ENCODE measurements at regions not wholly inside any gene's neighbourhood (a gene's known extent, or its start where the extent isn't known, plus 50 kb on each side); places are given as distances from the start of the nearest gene placed in this dataset.
"Not testable (repeated sequence)": the region's sequence is repeated elsewhere in the genome, so short reads cannot be mapped to it uniquely, and the experiment has no call there.

DNA sequence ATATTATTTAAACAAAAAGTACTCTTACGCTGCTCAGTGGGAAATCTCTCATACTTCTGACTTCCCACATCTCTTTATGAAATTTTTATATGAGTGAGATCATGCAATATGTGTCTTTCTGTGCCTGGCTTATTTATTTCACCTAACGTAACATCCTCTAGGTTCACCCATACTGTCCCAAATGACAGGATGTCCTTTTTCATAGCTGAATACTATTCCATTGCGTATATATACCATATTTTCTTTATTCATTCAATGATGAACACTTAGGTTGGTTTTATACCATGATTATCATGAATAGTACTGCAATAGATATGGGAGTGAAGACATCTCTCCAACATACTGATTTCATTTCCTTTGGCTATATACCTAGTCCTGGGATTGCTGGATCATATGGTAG is 57.8 kb upstream of the TPP2 start:
- H3K27me3 ChIP-seq (ENCODE audit: insufficient read depth, low read length), result no peaks in the 10 kb centered on the region
- no peak overlapping the region for H3K4me3 Mint-ChIP-seq
- POLR2A ChIA-PET (ENCODE audit: partially characterized antibody), result no interaction called here
- peaks cover 12 to 16% of the 10 kb centered on the region in 2 donors for H3K27me3 Mint-ChIP-seq
- peaks cover 0 to 2% (median 0%) of the 10 kb centered on the region in 4 donors for H3K4me1 Mint-ChIP-seq
- no peaks in the 10 kb centered on the region for H3K4me1 ChIP-seq (ENCODE audit: insufficient read depth, low read length)
- peaks cover 0 to 21% (median 17%) of the 10 kb centered on the region in 8 donors for H3K9me3 Mint-ChIP-seq
- no peak overlapping the region for H3K27ac Mint-ChIP-seq
- CTCF ChIA-PET (ENCODE audit: partially characterized antibody), result interaction anchor here (1.6 kb wide), 1 partner anchor 17 kb away, joined by 3 read pairs; no protein-coding TSS in a partner anchor
- H3K36me3 ChIP-seq (ENCODE audit: insufficient read depth, low read length), result no peaks in the 10 kb centered on the region
- no peak overlapping the region for H3K27ac ChIP-seq (ENCODE audit: low read depth, low read length)
- H3K9me3 ChIP-seq (ENCODE audit: control insufficient read depth in 1 of 2, low read length in 2 of 2), result no peaks in the 10 kb centered on the region
- no peak overlapping the region for H3K4me3 ChIP-seq (ENCODE audit: low read length in 2 of 2)
- DNase-seq, result no peak
- intact Hi-C loops (cut with micrococcal nuclease), result no loop called here
- H3K36me3 Mint-ChIP-seq, result peaks cover 0 to 2% of the 10 kb centered on the region in 2 donors

DNA sequence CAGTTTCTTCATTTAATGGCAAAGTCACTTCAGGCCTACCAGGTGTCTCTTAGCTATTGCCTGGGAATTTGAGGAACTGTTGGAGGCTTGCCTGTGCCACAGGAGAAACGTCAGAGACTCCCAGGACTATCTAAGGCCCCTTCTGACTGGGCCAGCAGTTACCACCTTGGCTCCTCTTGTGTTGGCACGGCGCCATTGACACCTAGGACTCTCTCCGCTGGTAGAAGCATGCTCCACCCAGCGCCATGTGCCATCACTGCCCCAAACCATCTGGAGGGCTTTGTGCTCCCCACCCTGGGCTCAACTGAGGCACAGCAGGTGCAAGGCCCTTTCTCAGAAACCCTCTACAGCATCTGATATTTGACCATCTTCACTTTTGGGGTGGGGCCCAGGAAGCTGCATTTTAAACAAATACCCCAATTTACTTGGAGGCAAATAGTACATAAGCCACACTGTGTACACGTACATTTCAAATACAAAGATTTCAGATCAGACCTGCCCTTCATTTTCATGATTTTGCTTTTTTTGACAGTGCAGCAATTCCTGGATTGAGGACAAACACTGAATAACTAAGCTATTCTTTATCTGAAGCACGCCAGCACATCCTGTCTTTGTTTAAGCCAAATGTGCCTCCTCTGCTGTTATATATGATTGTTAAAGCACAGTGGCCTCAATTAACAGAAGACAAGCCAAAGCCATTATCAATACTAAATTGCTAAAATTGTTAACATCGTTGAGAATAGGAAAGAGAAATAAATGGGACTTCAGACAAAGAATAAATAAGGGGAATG is 59.9 kb upstream of the TPP2 start:
- H3K27ac ChIP-seq (ENCODE audit: low read depth, low read length), result no peak overlapping the region
- Mint-ChIP-seq H3K4me3 (no peak overlapping the region), H3K4me1 (peaks cover 0 to 1% (median 0%) of the 10 kb centered on the region in 4 donors), H3K9me3 (peaks cover 0 to 8% (median 6%) of the 10 kb centered on the region in 8 donors), H3K27ac (no peak overlapping the region), H3K27me3 (peaks cover 11% of the 10 kb centered on the region in 2 donors), H3K36me3 (no peaks in the 10 kb centered on the region)
- no peaks in the 10 kb centered on the region for H3K9me3 ChIP-seq (ENCODE audit: control insufficient read depth in 1 of 2, low read length in 2 of 2)
- DNase-seq, result no peak
- H3K27me3 ChIP-seq (ENCODE audit: insufficient read depth, low read length), result no peaks in the 10 kb centered on the region
- H3K4me1 ChIP-seq (ENCODE audit: insufficient read depth, low read length), result no peaks in the 10 kb centered on the region
- H3K36me3 ChIP-seq (ENCODE audit: insufficient read depth, low read length), result no peaks in the 10 kb centered on the region
- H3K4me3 ChIP-seq (ENCODE audit: low read length in 2 of 2), result no peak overlapping the region
- ChIA-PET POLR2A (ENCODE audit: partially characterized antibody) (no interaction called here), CTCF (ENCODE audit: partially characterized antibody) (no interaction called here)
- intact Hi-C loops (cut with micrococcal nuclease), result no loop called here

DNA sequence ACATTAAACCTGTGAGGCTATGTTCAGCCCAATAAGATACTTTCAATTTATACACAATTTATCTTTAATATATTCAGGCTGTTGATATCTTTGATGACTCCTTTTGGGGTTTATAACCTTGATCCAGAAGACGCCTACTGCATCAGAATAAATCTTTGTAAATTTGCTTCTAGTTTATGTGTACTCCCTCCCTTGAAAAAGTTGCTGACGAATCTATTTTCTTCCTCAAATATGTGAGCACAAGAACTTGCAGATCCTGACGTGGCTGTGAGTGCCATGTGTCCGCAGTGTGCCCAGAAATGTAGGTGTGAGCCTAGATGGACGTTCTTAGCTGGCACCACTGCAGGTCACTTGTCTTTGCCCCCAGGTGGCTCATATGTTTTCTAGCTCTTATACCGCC is 60.6 kb upstream of the TPP2 start:
- Mint-ChIP-seq H3K4me3 (no peak overlapping the region), H3K27ac (no peak overlapping the region), H3K9me3 (peaks cover 0 to 6% (median 1%) of the 10 kb centered on the region in 8 donors), H3K36me3 (no peaks in the 10 kb centered on the region), H3K27me3 (peaks cover 9 to 11% of the 10 kb centered on the region in 2 donors), H3K4me1 (peaks cover 0 to 1% (median 0%) of the 10 kb centered on the region in 4 donors)
- no peak for DNase-seq
- Histone ChIP-seq H3K36me3 (ENCODE audit: insufficient read depth, low read length) (no peaks in the 10 kb centered on the region), H3K27ac (ENCODE audit: low read depth, low read length) (no peak overlapping the region), H3K27me3 (ENCODE audit: insufficient read depth, low read length) (no peaks in the 10 kb centered on the region), H3K4me1 (ENCODE audit: insufficient read depth, low read length) (no peaks in the 10 kb centered on the region), H3K9me3 (ENCODE audit: control insufficient read depth in 1 of 2, low read length in 2 of 2) (no peaks in the 10 kb centered on the region), H3K4me3 (ENCODE audit: low read length in 2 of 2) (no peak overlapping the region)
- ChIA-PET CTCF (ENCODE audit: partially characterized antibody) (no interaction called here), POLR2A (ENCODE audit: partially characterized antibody) (no interaction called here)
- intact Hi-C loops (cut with micrococcal nuclease), result no loop called here

DNA sequence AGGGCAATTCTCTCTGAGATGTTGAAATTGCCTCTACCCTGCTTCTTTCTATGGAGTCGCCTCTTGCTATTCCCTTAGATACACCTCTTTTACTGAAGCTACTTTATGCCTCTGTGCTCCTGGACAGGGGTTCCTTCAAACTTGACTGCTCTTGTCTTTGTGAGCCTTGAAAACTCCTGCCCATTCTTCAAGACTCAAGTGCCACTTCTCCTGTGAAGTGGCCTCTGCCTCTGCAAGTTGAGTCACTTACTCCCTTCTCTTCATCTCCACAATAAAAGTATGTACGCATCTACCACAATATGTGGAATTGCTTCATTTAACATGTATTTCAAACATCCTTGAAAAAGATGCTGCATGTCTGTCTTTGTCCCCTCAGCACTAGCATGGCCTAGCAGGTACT is 66.0 kb upstream of the TPP2 start:
- Mint-ChIP-seq H3K4me1 (no peaks in the 10 kb centered on the region), H3K27me3 (peaks cover 0 to 10% of the 10 kb centered on the region in 2 donors), H3K4me3 (no peak overlapping the region), H3K27ac (no peak overlapping the region), H3K36me3 (no peaks in the 10 kb centered on the region), H3K9me3 (no peaks in the 10 kb centered on the region)
- Histone ChIP-seq H3K4me3 (ENCODE audit: low read length in 2 of 2) (no peak overlapping the region), H3K36me3 (ENCODE audit: insufficient read depth, low read length) (no peaks in the 10 kb centered on the region), H3K27me3 (ENCODE audit: insufficient read depth, low read length) (no peaks in the 10 kb centered on the region), H3K27ac (ENCODE audit: low read depth, low read length) (no peak overlapping the region), H3K4me1 (ENCODE audit: insufficient read depth, low read length) (no peaks in the 10 kb centered on the region), H3K9me3 (ENCODE audit: control insufficient read depth in 1 of 2, low read length in 2 of 2) (no peaks in the 10 kb centered on the region)
- DNase-seq, result no peak
- POLR2A ChIA-PET (ENCODE audit: partially characterized antibody), result no interaction called here
- intact Hi-C loops (cut with micrococcal nuclease), result no loop called here
- CTCF ChIA-PET (ENCODE audit: partially characterized antibody), result no interaction called here

DNA sequence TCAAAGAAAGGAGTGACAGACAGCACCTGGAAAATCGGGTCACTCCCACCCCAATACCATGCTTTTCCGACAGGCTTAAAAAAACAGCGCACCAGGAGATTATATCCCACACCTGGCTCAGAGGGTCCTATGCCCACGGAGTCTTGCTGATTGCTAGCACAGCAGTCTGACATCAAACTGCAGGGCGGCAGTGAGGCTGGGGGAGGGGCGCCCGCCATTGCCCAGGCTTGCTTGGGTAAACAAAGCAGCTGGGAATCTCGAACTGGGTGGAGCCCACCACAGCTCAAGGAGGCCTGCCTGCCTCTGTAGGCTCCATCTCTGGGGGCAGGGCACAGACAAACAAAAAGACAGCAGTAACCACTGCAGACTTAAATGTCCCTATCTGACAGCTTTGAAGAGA is 74.5 kb upstream of the TPP2 start:
- H3K4me1 ChIP-seq (ENCODE audit: insufficient read depth, low read length); H3K27ac ChIP-seq (ENCODE audit: low read depth, low read length); H3K4me3 ChIP-seq (ENCODE audit: low read length in 2 of 2); H3K27ac Mint-ChIP-seq; H3K9me3 ChIP-seq (ENCODE audit: control insufficient read depth in 1 of 2, low read length in 2 of 2); H3K36me3 Mint-ChIP-seq; POLR2A ChIA-PET (ENCODE audit: partially characterized antibody); H3K4me1 Mint-ChIP-seq; DNase-seq; H3K36me3 ChIP-seq (ENCODE audit: insufficient read depth, low read length); H3K27me3 ChIP-seq (ENCODE audit: insufficient read depth, low read length); intact Hi-C loops (cut with micrococcal nuclease); H3K9me3 Mint-ChIP-seq; H3K4me3 Mint-ChIP-seq: not testable (repeated sequence)
- H3K27me3 Mint-ChIP-seq, result peaks cover 15 to 22% of the 10 kb centered on the region in 2 donors
- CTCF ChIA-PET (ENCODE audit: partially characterized antibody), result interaction anchor here (0.6 kb wide), 1 partner anchor 26 kb away, joined by 3 read pairs; no protein-coding TSS in a partner anchor

DNA sequence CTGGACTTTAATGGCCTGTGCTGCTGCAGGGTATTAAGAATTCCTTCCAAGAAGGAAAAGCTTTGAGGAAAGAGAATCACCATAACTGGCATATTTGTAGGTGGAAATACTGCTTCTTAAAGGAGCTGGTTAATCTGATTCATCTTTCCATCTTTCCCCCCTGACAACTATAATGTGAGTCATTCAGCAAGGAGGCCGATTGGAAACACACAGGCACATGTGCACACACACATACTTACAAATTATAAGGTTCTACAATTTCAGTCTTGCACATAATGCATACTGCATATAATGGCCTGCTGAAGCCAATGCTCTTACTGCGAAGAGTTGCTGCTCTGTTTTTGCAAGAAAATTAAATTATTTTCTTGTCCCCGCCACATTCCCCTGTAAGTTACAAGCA is 78.8 kb upstream of the TPP2 start:
- no peaks in the 10 kb centered on the region for H3K27me3 ChIP-seq (ENCODE audit: insufficient read depth, low read length)
- Mint-ChIP-seq H3K36me3 (no peaks in the 10 kb centered on the region), H3K9me3 (peaks cover 0 to 4% (median 0%) of the 10 kb centered on the region in 8 donors), H3K4me3 (no peak overlapping the region), H3K27ac (no peak overlapping the region), H3K27me3 (peaks cover 13 to 24% of the 10 kb centered on the region in 2 donors), H3K4me1 (peaks cover 0 to 3% (median 0%) of the 10 kb centered on the region in 4 donors)
- ChIA-PET CTCF (ENCODE audit: partially characterized antibody) (no interaction called here), POLR2A (ENCODE audit: partially characterized antibody) (no interaction called here)
- no peak overlapping the region for H3K4me3 ChIP-seq (ENCODE audit: low read length in 2 of 2)
- no peaks in the 10 kb centered on the region for H3K4me1 ChIP-seq (ENCODE audit: insufficient read depth, low read length)
- H3K9me3 ChIP-seq (ENCODE audit: control insufficient read depth in 1 of 2, low read length in 2 of 2), result no peaks in the 10 kb centered on the region
- intact Hi-C loops (cut with micrococcal nuclease), result no loop called here
- no peaks in the 10 kb centered on the region for H3K36me3 ChIP-seq (ENCODE audit: insufficient read depth, low read length)
- DNase-seq, result no peak
- no peak overlapping the region for H3K27ac ChIP-seq (ENCODE audit: low read depth, low read length)

DNA sequence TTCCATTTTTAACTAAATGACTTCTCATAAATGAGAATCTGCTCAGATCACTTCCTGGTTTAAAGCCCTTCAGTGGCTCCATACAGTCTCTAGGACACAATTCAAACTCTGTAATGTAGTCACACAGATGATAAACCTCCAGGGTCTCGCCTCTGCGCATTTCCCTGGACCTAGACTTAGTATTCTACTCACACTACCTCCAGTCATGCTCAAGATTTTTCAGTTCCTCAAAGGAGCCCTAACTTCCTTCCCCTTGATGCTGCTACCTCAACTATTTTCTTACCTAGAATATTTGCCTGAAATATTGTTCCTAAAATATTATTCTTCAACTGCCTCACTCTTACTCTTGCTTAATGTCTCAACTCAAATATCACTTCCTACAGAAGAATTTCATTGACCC is 86.7 kb upstream of the TPP2 start:
- DNase-seq, result no peak
- intact Hi-C loops (cut with micrococcal nuclease), result no loop called here
- H3K27ac ChIP-seq (ENCODE audit: low read depth, low read length), result no peak overlapping the region
- CTCF ChIA-PET (ENCODE audit: partially characterized antibody), result no interaction called here
- peaks cover 12 to 16% of the 10 kb centered on the region in 2 donors for H3K27me3 Mint-ChIP-seq
- peaks cover 2 to 17% (median 9%) of the 10 kb centered on the region in 8 donors for H3K9me3 Mint-ChIP-seq
- H3K9me3 ChIP-seq (ENCODE audit: control insufficient read depth in 1 of 2, low read length in 2 of 2), result no peaks in the 10 kb centered on the region
- no peaks in the 10 kb centered on the region for H3K4me1 Mint-ChIP-seq
- no peak overlapping the region for H3K27ac Mint-ChIP-seq
- no peaks in the 10 kb centered on the region for H3K36me3 Mint-ChIP-seq
- no peak overlapping the region for H3K4me3 Mint-ChIP-seq
- H3K4me1 ChIP-seq (ENCODE audit: insufficient read depth, low read length), result no peaks in the 10 kb centered on the region
- POLR2A ChIA-PET (ENCODE audit: partially characterized antibody), result no interaction called here
- H3K36me3 ChIP-seq (ENCODE audit: insufficient read depth, low read length), result no peaks in the 10 kb centered on the region
- no peak overlapping the region for H3K4me3 ChIP-seq (ENCODE audit: low read length in 2 of 2)
- no peaks in the 10 kb centered on the region for H3K27me3 ChIP-seq (ENCODE audit: insufficient read depth, low read length)
